ENCODE measurements at regions not wholly inside any gene's neighbourhood (a gene's known extent, or its start where the extent isn't known, plus 50 kb on each side); places are given as distances from the start of the nearest gene placed in this dataset.
"Not testable (repeated sequence)": the region's sequence is repeated elsewhere in the genome, so short reads cannot be mapped to it uniquely, and the experiment has no call there.

DNA sequence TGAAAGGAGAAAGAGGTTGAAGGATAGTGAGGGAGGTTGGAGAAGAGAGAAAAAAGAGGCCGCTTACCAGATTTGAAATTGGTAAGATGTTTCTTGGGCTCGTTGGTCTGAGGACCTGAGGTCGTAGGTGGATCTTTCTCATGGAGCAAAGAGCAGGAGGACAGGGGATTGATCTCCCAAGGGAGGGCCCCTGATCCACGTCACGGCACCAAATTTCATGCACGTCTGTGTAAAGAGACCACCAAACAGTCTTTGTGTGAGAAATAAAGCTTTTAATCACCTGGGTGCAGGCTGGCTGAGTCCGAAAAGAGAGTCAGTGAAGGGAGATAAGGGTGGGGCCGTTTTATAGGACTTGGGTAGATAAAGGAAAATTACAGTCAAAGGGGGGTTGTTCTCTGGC lies 479.7 kb upstream of the SLITRK5 start:
- TF ChIP-seq, protein P1, sequence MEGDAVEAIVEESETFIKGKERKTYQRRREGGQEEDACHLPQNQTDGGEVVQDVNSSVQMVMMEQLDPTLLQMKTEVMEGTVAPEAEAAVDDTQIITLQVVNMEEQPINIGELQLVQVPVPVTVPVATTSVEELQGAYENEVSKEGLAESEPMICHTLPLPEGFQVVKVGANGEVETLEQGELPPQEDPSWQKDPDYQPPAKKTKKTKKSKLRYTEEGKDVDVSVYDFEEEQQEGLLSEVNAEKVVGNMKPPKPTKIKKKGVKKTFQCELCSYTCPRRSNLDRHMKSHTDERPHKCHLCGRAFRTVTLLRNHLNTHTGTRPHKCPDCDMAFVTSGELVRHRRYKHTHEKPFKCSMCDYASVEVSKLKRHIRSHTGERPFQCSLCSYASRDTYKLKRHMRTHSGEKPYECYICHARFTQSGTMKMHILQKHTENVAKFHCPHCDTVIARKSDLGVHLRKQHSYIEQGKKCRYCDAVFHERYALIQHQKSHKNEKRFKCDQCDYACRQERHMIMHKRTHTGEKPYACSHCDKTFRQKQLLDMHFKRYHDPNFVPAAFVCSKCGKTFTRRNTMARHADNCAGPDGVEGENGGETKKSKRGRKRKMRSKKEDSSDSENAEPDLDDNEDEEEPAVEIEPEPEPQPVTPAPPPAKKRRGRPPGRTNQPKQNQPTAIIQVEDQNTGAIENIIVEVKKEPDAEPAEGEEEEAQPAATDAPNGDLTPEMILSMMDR (IDR thresholded peaks at IDR 0.05) = not testable (repeated sequence)
- not testable (repeated sequence) for TF ChIP-seq POLR2A (IDR thresholded peaks at IDR 0.05)
